Hematopoietic multipotent progenitor cell treated with erythropoietin and hydrocortisone succinate and interleukin-3 and kit ligand, for 6 days (in vitro differentiated cells): ENCODE measurements at regions not wholly inside any gene's neighbourhood (a gene's known extent, or its start where the extent isn't known, plus 50 kb on each side); places are given as distances from the start of the nearest gene placed in this dataset.
A peak's percentile ranks its signal among the peaks of the same experiment; 100 is the strongest.

Source experiments
- DNase-seq: peaks from one replicate; pipeline ENCODE4 v3.0.0-alpha.2; 2015

GRCh38 chr15:62558640-62559380, 393.7 kb upstream of the C2CD4B start:
- DNase-seq, result peak; percentile 7

DNA sequence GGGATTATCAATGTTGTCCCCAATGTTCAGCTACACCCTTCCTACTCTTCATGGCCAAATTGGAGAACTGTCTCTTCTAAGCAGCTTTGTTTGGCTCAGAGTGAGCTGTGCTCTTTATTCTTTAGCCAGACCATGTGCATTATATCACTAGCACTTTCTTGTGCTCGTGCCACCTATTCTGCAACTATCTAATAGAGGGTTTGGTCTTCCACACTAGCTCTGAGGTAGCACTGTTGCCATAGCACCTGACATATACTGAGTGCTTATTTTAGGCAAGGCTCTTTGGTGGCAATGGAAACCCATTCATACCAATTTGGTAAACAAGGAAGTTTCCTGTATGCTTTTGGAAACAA, 394.3 kb upstream of the C2CD4B start:
- no peak for DNase-seq

DNA sequence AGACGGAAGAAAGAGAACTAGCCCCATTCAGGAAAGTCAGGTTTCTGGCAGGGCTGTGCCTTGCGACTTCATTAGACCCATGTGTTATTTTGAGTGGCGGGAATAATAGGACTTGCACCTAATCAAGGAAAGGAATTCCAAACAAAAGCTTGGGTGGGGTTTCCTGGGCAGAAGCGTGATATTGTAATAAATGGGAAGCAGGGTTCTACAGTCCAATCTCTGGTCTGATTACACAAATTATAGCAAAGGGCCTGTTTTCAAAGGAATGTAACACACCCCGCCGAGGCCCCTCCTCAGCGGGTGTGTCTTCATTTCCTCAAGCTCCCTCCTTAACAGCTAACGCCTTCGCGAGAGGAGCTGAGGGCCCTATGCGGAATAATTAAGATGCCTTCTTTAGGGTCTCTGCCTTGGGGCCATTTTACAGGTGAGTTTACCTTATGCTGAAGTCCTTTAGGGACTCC, 396.0 kb upstream of the C2CD4B start:
- no peak for DNase-seq

DNA sequence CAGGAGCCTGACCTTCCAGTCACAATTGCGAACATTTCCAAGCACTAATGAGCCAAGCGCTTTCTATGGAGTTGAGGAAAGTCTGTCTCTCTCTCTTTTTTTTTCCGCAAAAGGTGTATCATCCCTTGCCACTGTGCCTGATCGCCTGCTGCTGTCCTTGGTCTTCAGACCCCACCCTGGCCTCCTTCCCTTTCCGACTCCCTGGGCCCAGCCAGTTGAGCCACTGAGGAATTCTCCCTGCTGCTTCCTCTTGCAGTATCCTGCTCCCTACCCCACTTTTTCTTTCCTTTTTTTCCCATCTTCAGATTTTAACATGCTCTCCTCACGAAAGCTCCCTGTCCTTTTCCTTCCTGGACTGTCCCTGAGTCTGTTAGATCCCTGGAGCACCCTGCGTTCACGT, 396.5 kb upstream of the C2CD4B start:
- no peak for DNase-seq

DNA sequence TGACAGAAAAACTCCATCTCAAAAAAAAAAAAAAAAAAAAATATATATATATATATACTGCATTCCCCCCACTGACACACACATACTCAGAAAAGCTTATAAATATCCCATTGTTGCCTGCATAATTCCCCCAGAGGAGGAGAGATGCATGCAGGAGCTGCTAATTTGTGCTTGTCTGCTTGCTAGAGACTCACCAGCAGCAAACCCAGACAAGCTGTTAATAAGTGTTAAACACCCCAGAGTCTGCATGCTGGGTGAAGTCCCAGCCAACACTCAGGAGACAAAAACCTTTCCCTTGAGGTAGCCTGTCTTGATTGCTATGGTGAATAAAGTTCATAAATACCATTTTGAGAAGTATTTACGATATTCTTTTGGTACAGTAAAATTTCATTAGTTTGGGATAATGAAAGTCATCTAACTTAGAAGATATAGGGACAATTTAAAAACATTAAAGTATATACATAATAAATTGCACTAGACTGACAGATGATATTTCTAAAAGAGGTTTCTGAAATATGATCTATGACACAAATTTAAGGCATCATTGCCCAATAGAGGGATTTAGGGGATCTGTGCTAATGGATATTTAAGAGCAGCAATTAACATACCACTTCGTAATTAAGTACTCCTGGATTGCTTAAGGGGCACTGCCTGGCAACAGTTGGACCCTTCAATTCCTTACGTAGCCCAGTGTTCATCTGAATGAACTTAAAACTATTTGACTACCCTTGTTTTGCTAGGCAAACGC, 400.0 kb upstream of the C2CD4B start:
- no peak for DNase-seq

- no peak for DNase-seq
Observed at GRCh38 chr15:62565634-62566026, 400.5 kb upstream of the C2CD4B start.

GRCh38 chr15:62566248-62566647, 401.2 kb upstream of the C2CD4B start:
- DNase-seq, result no peak

- no peak for DNase-seq
Observed at GRCh38 chr15:62567501-62567900, 402.4 kb upstream of the C2CD4B start.

GRCh38 chr15:62568004-62568403, 402.9 kb upstream of the C2CD4B start:
- no peak for DNase-seq

GRCh38 chr15:62568702-62569101, 403.6 kb upstream of the C2CD4B start:
- DNase-seq, result no peak

DNA sequence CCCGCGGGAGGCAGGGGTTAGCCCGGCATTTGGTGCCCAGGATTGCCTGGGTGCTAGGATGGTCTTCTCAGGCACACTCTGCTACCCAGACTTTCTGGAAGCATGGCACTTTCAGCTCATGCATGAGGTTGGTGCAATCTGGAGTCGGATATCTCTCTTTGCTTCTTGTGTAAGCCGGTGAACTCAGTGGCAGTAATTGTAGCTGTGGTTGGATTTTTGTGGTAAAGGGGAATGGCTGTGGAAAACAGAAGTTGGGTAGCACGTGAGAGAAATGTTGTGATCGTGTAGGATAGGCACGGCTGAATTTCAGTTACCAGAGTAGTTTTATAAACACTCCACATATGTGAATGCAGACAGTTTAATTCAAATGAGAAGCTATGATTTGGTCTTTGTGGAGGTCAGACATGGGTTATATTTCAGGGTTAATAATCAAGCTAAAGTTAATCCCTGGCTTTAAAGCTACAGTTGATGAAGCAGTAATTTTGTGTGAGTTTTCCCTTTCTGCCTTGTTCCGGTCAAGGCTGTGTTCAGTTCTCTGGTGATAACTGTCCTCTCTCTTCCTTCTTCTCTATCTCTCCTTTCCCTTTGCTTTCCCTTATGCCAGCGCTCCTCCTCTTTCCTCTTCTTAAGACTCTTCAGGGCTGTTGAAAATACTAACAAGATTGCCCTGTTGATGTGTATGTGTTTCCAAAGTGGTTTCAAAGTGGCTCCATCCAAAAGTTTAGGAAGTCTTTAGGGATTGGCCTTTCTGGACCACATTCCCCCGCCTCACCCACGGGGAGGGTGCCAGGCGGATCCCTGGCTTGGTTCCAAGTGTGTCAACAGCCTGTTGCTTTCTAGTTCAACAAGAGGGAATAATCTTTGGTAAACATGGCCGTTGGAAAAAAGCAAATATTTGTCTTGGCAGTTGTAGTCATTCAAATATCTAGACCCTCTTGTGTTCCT, 404.6 kb upstream of the C2CD4B start:
- DNase-seq, result no peak

DNA sequence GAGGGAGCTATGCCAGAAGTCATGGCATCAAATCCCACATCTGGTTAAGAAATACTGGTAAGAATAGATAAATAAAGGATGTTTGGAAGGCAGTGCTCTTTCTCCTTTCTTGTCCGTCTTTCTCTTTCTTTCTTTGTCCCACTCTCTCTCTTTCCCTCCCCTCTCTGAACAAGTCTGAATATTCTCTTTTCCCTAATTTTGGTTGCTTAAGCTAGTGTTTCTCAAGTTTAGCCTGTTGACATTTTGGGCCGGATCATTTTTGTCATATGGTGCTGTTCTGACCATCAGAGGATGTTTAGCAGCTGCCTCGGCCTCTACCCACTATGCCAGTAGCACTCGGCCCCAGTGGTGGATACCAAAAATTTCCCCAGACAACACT, 405.3 kb upstream of the C2CD4B start:
- no peak for DNase-seq

DNA sequence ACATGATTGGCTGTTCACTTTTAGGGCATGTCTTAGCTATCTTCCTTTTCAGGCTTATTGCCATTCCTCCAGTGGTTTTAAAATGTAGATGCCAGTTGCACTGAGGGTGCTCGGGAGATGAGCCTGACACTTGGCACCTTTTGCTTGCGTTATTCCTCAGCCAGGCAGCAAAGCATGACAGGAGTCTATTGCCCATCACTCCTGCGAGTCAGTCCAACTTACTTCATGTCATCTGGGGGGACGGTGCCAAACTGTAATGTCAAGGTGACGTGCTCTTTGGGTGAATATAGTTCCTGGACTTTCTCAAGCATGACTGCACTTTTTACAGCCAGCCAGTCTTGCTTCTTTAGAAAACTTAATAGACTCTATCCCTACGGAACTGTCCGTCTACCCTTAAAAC, 406.0 kb upstream of the C2CD4B start:
- DNase-seq, result no peak

GRCh38 chr15:62572797-62573196, 407.7 kb upstream of the C2CD4B start:
- DNase-seq, result no peak

DNA sequence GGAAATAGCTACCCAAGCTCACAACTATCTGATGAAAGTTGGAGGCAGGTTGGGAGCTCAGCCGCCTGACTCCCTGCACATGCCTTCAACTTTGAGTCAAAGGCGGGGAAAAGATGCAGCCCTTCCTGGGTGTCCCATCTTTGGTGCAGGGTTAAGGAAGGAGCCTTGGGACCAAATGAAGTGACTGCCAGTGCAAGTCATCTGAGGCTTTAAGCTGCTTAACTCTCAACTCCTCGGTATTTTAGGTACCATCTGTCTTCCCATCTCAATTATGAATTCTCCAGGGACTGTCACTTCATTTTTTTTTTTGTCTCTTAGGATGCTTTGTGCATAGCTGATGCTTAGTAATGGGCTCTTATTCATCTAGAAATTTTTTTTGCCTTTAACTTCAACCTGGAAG, 408.8 kb upstream of the C2CD4B start:
- no peak for DNase-seq

GRCh38 chr15:62578546-62578945, 413.5 kb upstream of the C2CD4B start:
- no peak for DNase-seq

DNA sequence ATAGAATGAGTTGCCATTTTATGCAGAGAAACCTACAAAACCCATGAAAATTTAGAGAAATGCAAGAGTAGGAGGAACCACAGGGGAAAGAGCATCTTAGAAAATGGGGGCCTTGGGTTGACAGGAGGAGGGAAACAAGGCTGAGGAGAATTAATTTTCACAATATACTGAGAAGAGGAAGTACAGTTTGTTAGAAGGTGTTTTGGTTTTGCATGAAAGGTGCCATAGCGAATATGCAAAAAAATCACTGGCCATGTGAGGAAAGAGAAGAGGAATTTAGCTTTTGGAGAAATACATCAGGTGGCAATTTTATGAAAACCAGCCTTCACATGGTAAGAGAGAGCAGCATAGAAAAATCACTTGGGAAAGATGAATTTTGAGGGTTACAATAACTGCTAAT, 413.9 kb upstream of the C2CD4B start:
- DNase-seq, result no peak

DNA sequence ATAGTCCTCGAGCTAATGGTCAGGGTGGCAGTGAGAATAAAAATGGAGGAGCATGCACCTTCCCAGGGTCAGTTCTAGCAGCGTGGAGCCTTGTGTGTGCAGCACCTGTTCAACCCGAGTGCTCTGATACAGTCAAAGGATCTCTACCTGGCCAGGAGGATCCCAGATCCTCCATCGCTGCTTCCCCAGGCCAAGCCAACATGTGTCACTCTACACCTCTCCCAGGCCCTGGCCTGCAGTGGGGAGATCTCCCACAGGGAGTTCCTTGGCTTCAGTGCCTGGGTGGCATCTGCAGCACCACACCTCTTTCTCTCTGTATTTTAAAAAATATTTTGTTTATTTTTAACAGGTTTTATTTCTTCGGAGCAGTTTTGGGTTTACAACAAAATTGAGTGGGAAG, 414.8 kb upstream of the C2CD4B start:
- no peak for DNase-seq

- no peak for DNase-seq
Observed at GRCh38 chr15:62582580-62582979, 417.5 kb upstream of the C2CD4B start.

DNA sequence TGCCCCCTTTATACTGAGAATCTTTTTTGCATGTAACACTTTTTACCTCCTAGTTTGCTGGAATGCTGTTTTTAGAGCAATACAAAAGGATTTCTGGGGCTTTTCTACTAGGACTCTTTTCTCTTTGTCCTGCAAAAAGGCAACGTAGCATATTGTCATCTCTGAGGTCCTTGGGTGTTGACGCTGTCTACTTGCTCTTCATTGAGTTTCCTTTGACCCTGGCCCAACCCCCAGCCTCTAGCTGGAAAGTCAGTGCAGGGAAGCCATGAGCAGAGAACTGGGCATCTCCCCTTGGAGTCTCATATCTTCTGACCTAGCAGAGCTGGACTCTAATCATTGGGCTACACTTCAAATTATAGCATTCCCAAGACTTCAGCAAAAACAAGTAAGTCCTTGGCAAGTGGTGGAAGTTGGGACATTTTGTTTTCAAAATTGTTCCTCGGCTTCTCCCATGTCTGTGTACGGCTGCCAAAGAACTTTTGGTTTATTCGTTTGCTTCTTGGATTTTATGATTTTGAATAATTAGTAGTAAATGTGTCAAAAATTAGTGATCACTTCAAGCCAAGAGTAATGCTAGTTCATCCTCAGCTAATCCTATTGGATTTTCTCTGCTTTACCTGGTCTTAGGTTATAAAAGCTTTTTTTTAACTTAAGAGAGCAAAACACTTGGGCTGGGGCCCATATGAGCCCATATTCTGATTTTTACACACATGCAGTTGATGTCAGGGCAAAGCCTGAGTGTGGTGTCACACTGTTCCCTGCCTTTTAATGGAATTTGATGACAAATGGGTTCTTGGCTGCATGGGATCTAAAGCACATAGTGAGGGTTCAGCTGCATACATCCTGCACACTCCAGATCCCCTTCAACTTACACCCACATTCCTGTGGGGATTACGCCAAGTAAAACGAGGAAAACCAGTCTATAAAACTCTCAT, 419.5 kb upstream of the C2CD4B start:
- no peak for DNase-seq

DNA sequence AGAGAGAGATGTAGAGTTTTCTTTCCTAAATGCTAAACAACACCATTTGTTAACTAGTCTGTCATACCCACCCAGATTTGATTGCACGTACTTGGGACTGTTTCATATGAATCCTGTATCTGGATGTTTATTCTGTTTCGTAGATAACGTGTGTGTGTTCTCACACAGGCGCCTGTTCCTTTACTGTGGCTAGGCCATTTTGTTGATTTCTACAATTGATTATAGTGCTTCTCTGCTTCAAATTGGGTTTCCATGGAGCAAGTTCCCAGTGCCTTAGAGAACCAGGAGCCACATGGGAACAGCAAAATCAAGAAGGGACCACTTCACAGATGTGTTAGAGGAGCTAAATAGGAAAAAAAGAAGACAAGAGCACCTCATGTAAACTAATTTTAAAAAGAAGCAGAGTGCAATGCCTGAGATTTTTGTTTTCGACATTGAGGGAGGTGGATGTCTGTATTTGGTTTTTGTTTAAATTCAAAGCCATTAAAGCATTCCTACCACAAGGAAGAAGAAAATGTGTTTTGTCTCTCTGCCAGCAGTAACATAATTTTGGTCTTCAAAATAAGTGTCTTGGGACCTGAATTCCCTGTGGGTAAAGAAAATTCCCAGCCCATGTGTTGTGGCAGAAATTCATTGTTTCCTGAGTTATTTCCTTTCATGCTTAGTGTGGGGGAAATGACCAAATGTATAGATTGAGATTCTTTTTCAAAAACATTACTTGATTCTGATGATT, 424.0 kb upstream of the C2CD4B start:
- DNase-seq, result no peak
